ENCODE measurements at regions not wholly inside any gene's neighbourhood (a gene's known extent, or its start where the extent isn't known, plus 50 kb on each side); places are given as distances from the start of the nearest gene placed in this dataset.

GRCh38 chr10:71912431-71912830 is 51.8 kb upstream of the CHST3 start:
- DNase-seq (ENCODE audit: low read depth in 2 of 2) = peak in 1 of 2 donors; percentile 7

- peak; percentile 33 to 86 for DNase-seq (ENCODE audit: low read depth in 2 of 2)
Measured at GRCh38 chr10:71911296-71911953, 52.8 kb upstream of the CHST3 start.

GRCh38 chr10:71909399-71910083 is 54.7 kb upstream of the CHST3 start:
- DNase-seq (ENCODE audit: low read depth in 2 of 2) = no peak

- no peak for DNase-seq (ENCODE audit: low read depth in 2 of 2)
Measured at GRCh38 chr10:71908998-71909397, 55.2 kb upstream of the CHST3 start.

- no peak for DNase-seq (ENCODE audit: low read depth in 2 of 2)
Measured at GRCh38 chr10:71905164-71905563, 54.1 kb upstream of the PSAP start.

GRCh38 chr10:71903636-71904250 is 52.7 kb upstream of the PSAP start:
- DNase-seq (ENCODE audit: low read depth in 2 of 2) = peak; percentile 59 to 69

- DNase-seq (ENCODE audit: low read depth in 2 of 2) = no peak
Measured at GRCh38 chr10:71902351-71902750, 51.3 kb upstream of the PSAP start.
